Neural cell (in vitro differentiated cells): ENCODE measurements at regions not wholly inside any gene's neighbourhood (a gene's known extent, or its start where the extent isn't known, plus 50 kb on each side); places are given as distances from the start of the nearest gene placed in this dataset.

Source experiments
- H2AFZ ChIP-seq: fragments of 200-600, 300-800 bp; sonication (generic), shearing (Covaris generic); 2 replicates; pipeline ENCODE4 v1.6.0; 2014; ENCODE audit warnings: low read depth, mild to moderate bottlenecking, antibody characterized with exemption, low read length, moderate library complexity
- H3F3A ChIP-seq: fragments of 200-600 bp; shearing (Covaris generic); 2 replicates; pipeline ENCODE4 v1.6.1; 2016; ENCODE audit warnings: mild to moderate bottlenecking, moderate library complexity, mixed read lengths, antibody characterized with exemption, low read length; ENCODE audit not compliant: insufficient read depth, poor library complexity, severe bottlenecking
- H3K27ac ChIP-seq: fragments of 200-600, 300-800 bp; sonication (generic), shearing (Covaris generic); 2 replicates; pipeline ENCODE4 v1.5.1; 2014; ENCODE audit warnings: mild to moderate bottlenecking, low read length, moderate library complexity
- H3K27me3 ChIP-seq: fragments of 300-800, 200-600 bp; sonication (generic), shearing (Covaris generic); 2 replicates; pipeline ENCODE4 v1.6.0; 2014; ENCODE audit warnings: mild to moderate bottlenecking, low read depth, low read length, moderate library complexity; ENCODE audit not compliant: insufficient read depth
- H3K36me3 ChIP-seq: fragments of 300-800, 200-600 bp; sonication (generic), shearing (Covaris generic); 2 replicates; pipeline ENCODE4 v1.5.1; 2014; ENCODE audit warnings: mild to moderate bottlenecking, antibody characterized with exemption, low read length, moderate library complexity; ENCODE audit not compliant: insufficient read depth
- H3K4me2 ChIP-seq: fragments of 300-800, 200-600 bp; sonication (generic), shearing (Covaris generic); 2 replicates; pipeline ENCODE4 v1.6.0; 2014; ENCODE audit warnings: mild to moderate bottlenecking, low read length
- H3K4me3 ChIP-seq: fragments of 300-800, 200-600 bp; sonication (generic), shearing (Covaris generic); 2 replicates; pipeline ENCODE4 v1.5.1; 2014; ENCODE audit warnings: mild to moderate bottlenecking, low read length, moderate library complexity
- H3K79me2 ChIP-seq: fragments of 200-600 bp; shearing (Covaris generic); replicated peaks from 2 replicates; pipeline ENCODE4 v1.6.0; 2014; ENCODE audit warnings: mild to moderate bottlenecking, low read length, moderate library complexity; ENCODE audit not compliant: insufficient read depth
- H3K9ac ChIP-seq: fragments of 300-800, 200-600 bp; sonication (generic), shearing (Covaris generic); 2 replicates; pipeline ENCODE4 v1.6.1; 2016; ENCODE audit warnings: mild to moderate bottlenecking, low read length, mixed read lengths
- H3K9me2 ChIP-seq: fragments of 200-600 bp; shearing (Covaris generic); 2 replicates; pipeline ENCODE4 v1.6.1; 2016; ENCODE audit warnings: mild to moderate bottlenecking, low read length, mixed read lengths; ENCODE audit not compliant: insufficient read depth
- H3K9me3 ChIP-seq: fragments of 200-600, 300-800 bp; sonication (generic), shearing (Covaris generic); 2 replicates; pipeline ENCODE4 v1.6.1; 2016; ENCODE audit warnings: mild to moderate bottlenecking, mixed run types, low read length, moderate library complexity, mixed read lengths
- H4K20me1 ChIP-seq: fragments of 200-600 bp; shearing (Covaris generic); 2 replicates; pipeline ENCODE4 v1.6.1; 2016; ENCODE audit warnings: mild to moderate bottlenecking, mixed run types; ENCODE audit not compliant: insufficient read depth
- EP300 ChIP-seq: fragments of 450-650 bp; conservative IDR thresholded peaks from 2 replicates; pipeline ENCODE4 v1.6.1; 2014; ENCODE audit warnings: antibody characterized with exemption, mild to moderate bottlenecking, moderate library complexity; ENCODE audit not compliant: poor library complexity, severe bottlenecking
- EZH2 ChIP-seq: fragments of 200-600, 300-800 bp; shearing (Covaris generic), sonication (generic); IDR thresholded peaks from 2 replicates; pipeline ENCODE4 v1.6.1; 2014; ENCODE audit warnings: antibody characterized with exemption, low read length, borderline replicate concordance, mild to moderate bottlenecking; ENCODE audit not compliant: insufficient read depth, poor library complexity, severe bottlenecking
- MXI1 ChIP-seq: fragments of 450-650 bp; conservative IDR thresholded peaks from 2 replicates; pipeline ENCODE4 v1.6.1; 2014; ENCODE audit warnings: antibody characterized with exemption, mild to moderate bottlenecking; ENCODE audit not compliant: poor library complexity, severe bottlenecking
- POLR2AphosphoS5 ChIP-seq: IDR thresholded peaks from 2 replicates; pipeline ENCODE4 v1.6.1; 2012
- RAD21 ChIP-seq: fragments of 450-650 bp; conservative IDR thresholded peaks from 2 replicates; pipeline ENCODE4 v1.6.1; 2014; ENCODE audit warnings: antibody characterized with exemption, mild to moderate bottlenecking, moderate library complexity
- REST ChIP-seq: IDR thresholded peaks from 2 replicates; pipeline ENCODE4 v1.6.1; 2012; ENCODE audit warnings: borderline replicate concordance
- SMC3 ChIP-seq: fragments of 450-650 bp; conservative IDR thresholded peaks from 2 replicates; pipeline ENCODE4 v1.6.1; 2014; ENCODE audit warnings: antibody characterized with exemption, mild to moderate bottlenecking, moderate library complexity; ENCODE audit not compliant: poor library complexity
- TAF1 ChIP-seq: IDR thresholded peaks from 2 replicates; pipeline ENCODE4 v1.6.1; 2012; ENCODE audit warnings: low read depth
- TF ChIP-seq, protein P1 (sequence below): fragments of 450-650 bp; IDR thresholded peaks from 2 replicates; pipeline ENCODE4 v1.5.1; 2014; ENCODE audit warnings: antibody characterized with exemption, mild to moderate bottlenecking, moderate library complexity; ENCODE audit not compliant: poor library complexity, severe bottlenecking

GRCh38 chr2:53378791-53379190 is 388.8 kb upstream of the CHAC2 start:
- Histone ChIP-seq H3K36me3 (no peaks in the 10 kb centered on the region), H3K79me2 (no peaks in the 10 kb centered on the region), H3K9me2 (no peaks in the 10 kb centered on the region), H3K4me3 (no peak overlapping the region), H3K9ac (no peak overlapping the region), H4K20me1 (no peaks in the 10 kb centered on the region), H3F3A (no peaks in the 10 kb centered on the region), H3K27ac (no peak overlapping the region), H3K4me2 (no peak overlapping the region), H3K27me3 (no peaks in the 10 kb centered on the region), H2AFZ (no peak overlapping the region), H3K9me3 (no peaks in the 10 kb centered on the region)
- TF ChIP-seq EP300 = no peak
- no peak for TF ChIP-seq SMC3
- TF ChIP-seq POLR2AphosphoS5 = no peak
- no peak for TF ChIP-seq EZH2

DNA sequence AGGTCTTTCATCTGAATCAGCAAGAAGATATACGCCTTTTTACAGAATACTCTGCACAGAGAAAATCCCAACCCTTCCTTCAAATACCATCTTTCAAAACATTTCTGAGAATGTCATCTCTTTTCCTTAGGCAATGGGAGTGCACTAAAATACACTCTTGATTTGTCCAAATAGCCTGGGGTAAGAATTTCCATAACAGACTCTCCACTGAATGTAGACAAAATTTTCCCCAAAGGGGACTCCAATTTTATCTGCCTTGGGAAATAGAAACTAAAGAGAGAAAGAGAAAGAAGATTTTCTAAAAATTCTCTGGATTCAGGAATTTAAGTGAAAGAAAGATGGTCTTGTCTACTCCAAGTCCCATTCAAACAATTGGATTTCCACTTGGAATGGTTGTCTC is 394.5 kb upstream of the CHAC2 start:
- Histone ChIP-seq H3K79me2 (no peaks in the 10 kb centered on the region), H4K20me1 (no peaks in the 10 kb centered on the region), H3K9ac (no peak overlapping the region), H3K9me2 (no peaks in the 10 kb centered on the region), H3K36me3 (no peaks in the 10 kb centered on the region), H3K4me3 (no peak overlapping the region), H3K9me3 (no peaks in the 10 kb centered on the region), H3F3A (no peaks in the 10 kb centered on the region), H2AFZ (no peak overlapping the region), H3K27me3 (no peaks in the 10 kb centered on the region), H3K27ac (no peak overlapping the region), H3K4me2 (no peak overlapping the region)
- TF ChIP-seq RAD21 (no peak), EP300 (no peak), REST (no peak), EZH2 (no peak), TAF1 (no peak), SMC3 (no peak), POLR2AphosphoS5 (no peak), MXI1 (no peak)
- TF ChIP-seq, protein P1, sequence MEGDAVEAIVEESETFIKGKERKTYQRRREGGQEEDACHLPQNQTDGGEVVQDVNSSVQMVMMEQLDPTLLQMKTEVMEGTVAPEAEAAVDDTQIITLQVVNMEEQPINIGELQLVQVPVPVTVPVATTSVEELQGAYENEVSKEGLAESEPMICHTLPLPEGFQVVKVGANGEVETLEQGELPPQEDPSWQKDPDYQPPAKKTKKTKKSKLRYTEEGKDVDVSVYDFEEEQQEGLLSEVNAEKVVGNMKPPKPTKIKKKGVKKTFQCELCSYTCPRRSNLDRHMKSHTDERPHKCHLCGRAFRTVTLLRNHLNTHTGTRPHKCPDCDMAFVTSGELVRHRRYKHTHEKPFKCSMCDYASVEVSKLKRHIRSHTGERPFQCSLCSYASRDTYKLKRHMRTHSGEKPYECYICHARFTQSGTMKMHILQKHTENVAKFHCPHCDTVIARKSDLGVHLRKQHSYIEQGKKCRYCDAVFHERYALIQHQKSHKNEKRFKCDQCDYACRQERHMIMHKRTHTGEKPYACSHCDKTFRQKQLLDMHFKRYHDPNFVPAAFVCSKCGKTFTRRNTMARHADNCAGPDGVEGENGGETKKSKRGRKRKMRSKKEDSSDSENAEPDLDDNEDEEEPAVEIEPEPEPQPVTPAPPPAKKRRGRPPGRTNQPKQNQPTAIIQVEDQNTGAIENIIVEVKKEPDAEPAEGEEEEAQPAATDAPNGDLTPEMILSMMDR = no peak

DNA sequence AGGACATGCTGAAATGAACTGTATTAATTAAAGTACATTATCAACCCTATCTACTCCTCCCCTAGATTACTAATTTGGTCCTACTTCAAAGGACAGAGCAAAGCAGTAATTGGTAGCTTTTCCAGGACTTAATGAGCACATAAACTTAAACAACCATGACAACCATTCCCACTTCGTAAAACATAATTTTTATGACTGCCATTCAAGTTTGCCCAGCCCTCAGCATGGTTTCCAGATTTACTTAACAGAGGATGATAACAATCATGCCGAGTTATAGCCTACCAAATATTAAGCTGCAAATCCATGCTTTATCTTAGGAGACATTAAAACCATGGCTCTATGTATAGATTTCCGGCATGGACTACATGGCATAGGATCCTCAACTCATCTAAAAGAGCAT is 401.1 kb upstream of the CHAC2 start:
- H3K4me3 ChIP-seq = no peak overlapping the region
- no peaks in the 10 kb centered on the region for H4K20me1 ChIP-seq
- no peaks in the 10 kb centered on the region for H3F3A ChIP-seq
- no peaks in the 10 kb centered on the region for H3K27me3 ChIP-seq
- TF ChIP-seq TAF1 (no peak), SMC3 (no peak), EP300 (no peak), POLR2AphosphoS5 (no peak), EZH2 (no peak)
- H3K9ac ChIP-seq = no peak overlapping the region
- no peak overlapping the region for H2AFZ ChIP-seq
- no peaks in the 10 kb centered on the region for H3K9me3 ChIP-seq
- H3K27ac ChIP-seq = no peak overlapping the region
- H3K4me2 ChIP-seq = no peak overlapping the region
- no peaks in the 10 kb centered on the region for H3K36me3 ChIP-seq
- H3K79me2 ChIP-seq = no peaks in the 10 kb centered on the region
- H3K9me2 ChIP-seq = no peaks in the 10 kb centered on the region
